AG09319 (cell line): ENCODE measurements at regions not wholly inside any gene's neighbourhood (a gene's known extent, or its start where the extent isn't known, plus 50 kb on each side); places are given as distances from the start of the nearest gene placed in this dataset.

Experiments used
- DNase-seq: peaks from one replicate; pipeline ENCODE4 v3.0.0-alpha.2; 2010; ENCODE audit warnings: low read depth; ENCODE audit errors: extremely low read depth
- CTCF ChIP-seq: IDR thresholded peaks from 2 replicates; pipeline ENCODE4 v1.5.1; 2011; ENCODE audit warnings: low read depth, mild to moderate bottlenecking, inconsistent platforms, low read length, moderate library complexity

GRCh38 chr18:37874721-37875120 is 309.1 kb upstream of the CELF4 start:
- no peak for TF ChIP-seq CTCF
- no peak for DNase-seq

- DNase-seq = no peak
- TF ChIP-seq CTCF = no peak
These were observed 307.8 kb upstream of the CELF4 start for GRCh38 chr18:37873416-37873815.

GRCh38 chr18:37872562-37872961 is 307.0 kb upstream of the CELF4 start:
- DNase-seq = no peak
- TF ChIP-seq CTCF = no peak

- no peak for DNase-seq
- no peak for TF ChIP-seq CTCF
These were observed 306.0 kb upstream of the CELF4 start for GRCh38 chr18:37871561-37871960.

GRCh38 chr18:37869051-37869450 is 303.5 kb upstream of the CELF4 start:
- TF ChIP-seq CTCF = no peak
- DNase-seq = no peak

- TF ChIP-seq CTCF = no peak
- no peak for DNase-seq
These were observed 298.5 kb upstream of the CELF4 start for GRCh38 chr18:37864122-37864521.

- no peak for DNase-seq
- TF ChIP-seq CTCF = no peak
These were observed 296.4 kb upstream of the CELF4 start for GRCh38 chr18:37861981-37862380.

GRCh38 chr18:37854396-37854795 is 288.8 kb upstream of the CELF4 start:
- no peak for DNase-seq
- TF ChIP-seq CTCF = no peak
